HCT116 (cell line): ENCODE measurements at regions not wholly inside any gene's neighbourhood (a gene's known extent, or its start where the extent isn't known, plus 50 kb on each side); places are given as distances from the start of the nearest gene placed in this dataset.

Source experiments
- ATAC-seq: fragments of 200-7000 bp; cut with Tn5 transposase; 2 replicates; pipeline ENCODE4 v1.9.1; 2020; ENCODE audit warnings: mild to moderate bottlenecking, moderate library complexity
- BruUV-seq: library from RNA; stranded (reverse); fragments of 400-500 nt; replicated peaks from 2 replicates; lab custom pipeline; 2021; lab: Mats Ljungman, UMichigan
- CTCF ChIA-PET: fragments of 300-600 bp; sonication (Branson Sonifier 250); formaldehyde crosslinking; loops from one replicate; lab custom pipeline; 2021; ENCODE audit warnings: antibody characterized with exemption; lab: Charles Lee
- POLR2A ChIA-PET: fragments of 300-600, 350-600 bp; sonication (Branson Sonifier 250); formaldehyde crosslinking; loops from one replicate; lab custom pipeline; 2021; ENCODE audit warnings: antibody characterized with exemption; lab: Charles Lee
- RAD21 ChIA-PET, 2 experiments: fragments of 300-600 bp; sonication (Branson Sonifier 250); formaldehyde crosslinking; loops; one replicate each; lab custom pipeline; 2023; ENCODE audit warnings: low total read pairs in 2 of 2; ENCODE audit not compliant: uncharacterized antibody in 2 of 2, unreplicated experiment in 2 of 2, low non-redundant PET in 1 of 2; lab: Charles Lee
- DNase-seq: peaks from one replicate; pipeline ENCODE4 v3.0.0-alpha.2; 2010; ENCODE audit warnings: low read depth, low spot score
- H2AFZ ChIP-seq: fragments of 200-600 bp; shearing (Covaris generic), sonication (generic); 2 replicates; pipeline ENCODE4 v1.6.1; 2017; ENCODE audit warnings: low read depth, mixed run types, mixed read lengths, antibody characterized with exemption, low read length; ENCODE audit not compliant: poor library complexity, severe bottlenecking
- H3K27ac ChIP-seq: 2 replicates; pipeline ENCODE4 v1.5.1; 2012; ENCODE audit warnings: low read depth, low read length
- H3K27me3 ChIP-seq: fragments of 200-600 bp; sonication (generic); 2 replicates; pipeline ENCODE4 v1.6.1; 2016; ENCODE audit warnings: mixed run types, low read length, mixed read lengths; ENCODE audit not compliant: insufficient read depth
- H3K36me3 ChIP-seq, 2 experiments: fragments of 200-500 bp in 1 of 2; fragments of 200-600 bp in 1 of 2; sonication (Bioruptor generic) in 1 of 2; sonication (generic) in 1 of 2; 2 replicates each; pipeline versions ENCODE4 v1.5.1 to v1.6.1; 2014 to 2016; ENCODE audit warnings: low read length in 2 of 2, inconsistent platforms in 1 of 2, mixed read lengths in 1 of 2, mixed run types in 1 of 2; ENCODE audit not compliant: insufficient read depth in 2 of 2, control insufficient read depth in 1 of 2
- H3K4me1 ChIP-seq, 2 experiments: fragments of 200-600 bp in 1 of 2; sonication (generic) in 1 of 2; 2 replicates each; pipeline versions ENCODE4 v1.5.1 to v1.6.1; 2012 to 2017; ENCODE audit warnings: low read length in 2 of 2, inconsistent platforms in 1 of 2, mild to moderate bottlenecking in 1 of 2, mixed read lengths in 1 of 2, mixed run types in 1 of 2, moderate library complexity in 1 of 2; ENCODE audit not compliant: insufficient read depth in 2 of 2, control insufficient read depth in 1 of 2
- H3K4me2 ChIP-seq: fragments of 200-600 bp; sonication (generic); 2 replicates; pipeline ENCODE4 v1.6.1; 2017; ENCODE audit warnings: mixed run types, low read length, mixed read lengths
- H3K4me3 ChIP-seq, 2 experiments: fragments of 200-600 bp in 1 of 2; sonication (generic) in 1 of 2; replicated peaks in 1 of 2; 2 replicates each; pipeline ENCODE4 v1.5.1; 2011 to 2016; ENCODE audit warnings: low read length in 2 of 2, control low read depth in 1 of 2, low read depth in 1 of 2, mild to moderate bottlenecking in 1 of 2, mixed read lengths in 1 of 2, mixed run types in 1 of 2
- H3K79me2 ChIP-seq: fragments of 200-600 bp; sonication (generic); 2 replicates; pipeline ENCODE4 v1.6.1; 2017; ENCODE audit warnings: mild to moderate bottlenecking, mixed run types, low read length, moderate library complexity, mixed read lengths; ENCODE audit not compliant: insufficient read depth
- H3K9ac ChIP-seq: fragments of 200-600 bp; sonication (generic); 2 replicates; pipeline ENCODE4 v1.6.1; 2016; ENCODE audit warnings: low read length, mixed read lengths
- H3K9me2 ChIP-seq: fragments of 200-600 bp; sonication (generic), shearing (Covaris generic); 2 replicates; pipeline ENCODE4 v1.6.1; 2017; ENCODE audit warnings: mixed run types, mild to moderate bottlenecking, moderate library complexity; ENCODE audit not compliant: insufficient read depth
- H3K9me3 ChIP-seq, 2 experiments: fragments of 200-500 bp in 1 of 2; fragments of 200-600 bp in 1 of 2; sonication (Bioruptor generic) in 1 of 2; sonication (generic) in 1 of 2; 2 replicates each; pipeline ENCODE4 v1.6.1; 2014 to 2017; ENCODE audit warnings: low read length in 2 of 2, mixed read lengths in 2 of 2, inconsistent platforms in 1 of 2, low read depth in 1 of 2, mild to moderate bottlenecking in 1 of 2, mixed run types in 1 of 2, moderate library complexity in 1 of 2; ENCODE audit not compliant: control insufficient read depth in 1 of 2, insufficient read depth in 1 of 2
- H4K20me1 ChIP-seq: fragments of 200-600 bp; sonication (generic), shearing (Covaris generic); 2 replicates; pipeline ENCODE4 v1.6.1; 2017; ENCODE audit warnings: mixed run types, mild to moderate bottlenecking, moderate library complexity; ENCODE audit not compliant: insufficient read depth
- EZH2 ChIP-seq: fragments of 200-600 bp; sonication (generic); IDR thresholded peaks from 2 replicates; pipeline ENCODE4 v1.6.1; 2017; ENCODE audit warnings: antibody characterized with exemption, mixed run types
- EZH2phosphoT487 ChIP-seq: fragments of 200-600 bp; IDR thresholded peaks from 2 replicates; pipeline ENCODE4 v1.6.1; 2018; ENCODE audit warnings: antibody characterized with exemption, borderline replicate concordance
- POLR2A ChIP-seq: IDR thresholded peaks from 2 replicates; pipeline ENCODE4 v1.7.0; 2011; ENCODE audit warnings: borderline replicate concordance; ENCODE audit not compliant: insufficient read depth, insufficient read length; ENCODE audit errors: extremely low read depth
- POLR2AphosphoS5 ChIP-seq: IDR thresholded peaks from 2 replicates; pipeline ENCODE4 v1.6.1; 2011; ENCODE audit warnings: mild to moderate bottlenecking, low read depth, low read length, moderate library complexity
- RAD21 ChIP-seq: IDR thresholded peaks from 2 replicates; pipeline ENCODE4 v1.6.1; 2012; ENCODE audit warnings: low read depth, mild to moderate bottlenecking
- YY1 ChIP-seq: IDR thresholded peaks from 2 replicates; pipeline ENCODE4 v1.6.1; 2011; ENCODE audit warnings: low read length, low read depth, moderate library complexity, mild to moderate bottlenecking; ENCODE audit not compliant: insufficient replicate concordance; ENCODE audit errors: extremely low read depth
- intact Hi-C: fragments of 100-400 bp; cut with micrococcal nuclease; formaldehyde crosslinking; loops from 2 replicates; pipeline ENCODE4 v1.10.0; 2022
- TF ChIP-seq, protein P1 (sequence below): IDR thresholded peaks from 2 replicates; pipeline ENCODE4 v1.6.1; 2012
- TF ChIP-seq, protein P2 (sequence below): IDR thresholded peaks from 2 replicates; pipeline ENCODE4 v1.6.1; 2012

DNA sequence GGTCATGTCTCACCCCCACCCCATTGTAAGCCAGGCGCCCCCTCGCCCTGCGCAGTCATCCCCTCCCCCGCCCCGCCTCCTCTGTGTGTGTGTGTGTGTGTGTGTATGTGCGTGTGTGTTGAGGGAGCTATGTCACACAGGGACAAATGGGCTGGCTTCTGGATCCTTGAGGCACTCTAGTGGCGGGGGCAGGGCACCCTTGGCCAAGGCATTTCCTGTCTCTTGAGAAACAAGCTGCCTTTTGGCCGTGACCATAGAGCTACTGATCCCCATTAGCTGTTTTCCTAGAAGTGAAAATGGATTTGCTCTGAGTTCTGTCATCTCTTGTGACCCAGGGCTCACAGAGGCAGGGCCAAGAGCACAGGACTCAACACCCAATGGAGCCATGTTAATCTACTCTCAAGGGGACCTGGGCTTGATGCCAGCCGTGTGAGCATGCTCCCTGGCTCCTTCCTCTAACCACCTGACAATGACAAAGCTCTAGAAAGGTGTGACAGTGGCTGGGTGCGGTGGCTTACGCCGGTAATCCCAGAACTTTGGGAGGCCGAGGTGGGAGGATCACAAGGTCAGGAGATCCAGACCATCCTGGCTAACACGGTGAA is 162.5 kb upstream of the BCOR start:
- H3K9ac ChIP-seq, result no peak overlapping the region
- no peak for ATAC-seq
- POLR2A ChIA-PET, result no interaction called here

DNA sequence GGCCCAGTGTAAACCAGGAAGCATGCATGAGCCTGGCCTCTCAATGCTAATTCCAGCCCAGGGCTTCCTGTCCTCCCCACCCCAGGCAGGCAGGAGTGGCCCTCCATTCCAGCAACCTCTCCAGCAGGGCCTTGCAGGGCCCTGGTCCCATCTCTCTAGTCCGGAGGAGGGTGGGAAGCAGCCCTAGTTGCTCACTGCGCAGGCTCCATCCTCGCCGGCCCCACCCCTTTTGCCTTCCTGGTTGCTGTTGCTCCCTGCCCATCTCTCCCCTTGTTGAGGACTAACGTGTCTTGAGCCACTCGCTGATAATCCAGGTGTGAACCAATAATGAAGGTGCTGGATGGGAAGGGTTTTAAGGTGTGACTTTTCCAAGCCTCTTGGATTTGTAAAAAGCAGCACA is 161.2 kb upstream of the BCOR start:
- TF ChIP-seq EZH2 (no peak), POLR2A (no peak), YY1 (no peak), RAD21 (no peak), POLR2AphosphoS5 (no peak)
- TF ChIP-seq, protein P1, sequence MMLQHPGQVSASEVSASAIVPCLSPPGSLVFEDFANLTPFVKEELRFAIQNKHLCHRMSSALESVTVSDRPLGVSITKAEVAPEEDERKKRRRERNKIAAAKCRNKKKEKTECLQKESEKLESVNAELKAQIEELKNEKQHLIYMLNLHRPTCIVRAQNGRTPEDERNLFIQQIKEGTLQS, result no peak
- no TSS peak for BruUV-seq
- H3K27me3 ChIP-seq, result no peaks in the 10 kb centered on the region
- CTCF ChIA-PET, result no interaction called here
- no peaks in the 10 kb centered on the region for H4K20me1 ChIP-seq
- H3K9me3 ChIP-seq, result no peaks in the 10 kb centered on the region
- H3K9me2 ChIP-seq, result no peaks in the 10 kb centered on the region
- H3K27ac ChIP-seq, result no peak overlapping the region
- no peak overlapping the region for H3K4me2 ChIP-seq
- H3K9ac ChIP-seq, result no peak overlapping the region
- RAD21 ChIA-PET, result no interaction called here
- H2AFZ ChIP-seq, result no peak overlapping the region
- no peaks in the 10 kb centered on the region for H3K36me3 ChIP-seq
- no peak for DNase-seq
- intact Hi-C loops, result no loop called here
- H3K4me3 ChIP-seq, result no peak overlapping the region
- no peaks in the 10 kb centered on the region for H3K79me2 ChIP-seq
- peaks cover 6 to 20% of the 10 kb centered on the region in 2 experiments; a peak in 3 of 4 replicates for H3K4me1 ChIP-seq
- ATAC-seq, result no peak
- POLR2A ChIA-PET, result no interaction called here

More for the DNA sequence above, 162.5 kb upstream of the BCOR start:
- H3K4me2 ChIP-seq, result no peak overlapping the region
- intact Hi-C loops, result loop anchor here (10.0 kb wide), 2 partner anchors 85 to 605 kb away; no protein-coding TSS in a partner anchor
- no peaks in the 10 kb centered on the region for H4K20me1 ChIP-seq
- ChIA-PET CTCF (no interaction called here), RAD21 (no interaction called here)
- H3K9me2 ChIP-seq, result no peaks in the 10 kb centered on the region
- H3K9me3 ChIP-seq, result no peaks in the 10 kb centered on the region
- TF ChIP-seq EZH2phosphoT487, result no peak
- no peak for TF ChIP-seq YY1
- TF ChIP-seq, protein P2, sequence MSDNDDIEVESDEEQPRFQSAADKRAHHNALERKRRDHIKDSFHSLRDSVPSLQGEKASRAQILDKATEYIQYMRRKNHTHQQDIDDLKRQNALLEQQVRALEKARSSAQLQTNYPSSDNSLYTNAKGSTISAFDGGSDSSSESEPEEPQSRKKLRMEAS, result no peak
- no peak overlapping the region for H2AFZ ChIP-seq
- no TSS peak for BruUV-seq
- DNase-seq, result no peak
- H3K36me3 ChIP-seq, result no peaks in the 10 kb centered on the region
- H3K4me3 ChIP-seq, result no peak overlapping the region
- peaks cover 6 to 24% of the 10 kb centered on the region in 2 experiments; a peak in 3 of 4 replicates for H3K4me1 ChIP-seq
- no peaks in the 10 kb centered on the region for H3K27me3 ChIP-seq
- no peaks in the 10 kb centered on the region for H3K79me2 ChIP-seq
- H3K27ac ChIP-seq, result no peak overlapping the region
